ENCODE measurements at regions not wholly inside any gene's neighbourhood (a gene's known extent, or its start where the extent isn't known, plus 50 kb on each side); places are given as distances from the start of the nearest gene placed in this dataset.

GRCh38 chr7:149638566-149639320, 134.6 kb downstream of the ZNF467 start:
- H3K27me3 ChIP-seq (ENCODE audit: insufficient read depth) = peaks cover 42% of the 10 kb centered on the region; the same call in 1 of the 2 replicates
- no peak overlapping the region for H3K9ac ChIP-seq
- no peaks in the 10 kb centered on the region for H3K36me3 ChIP-seq (replicated peaks in 1 of 2; ENCODE audit: control insufficient read depth in 1 of 2, insufficient read depth in 2 of 2, low read length in 1 of 2)
- no peak overlapping the region for H3K27ac ChIP-seq (ENCODE audit: low read depth in 2 of 2, low read length in 1 of 2)
- no peak overlapping the region for H3K4me2 ChIP-seq
- 28% methylated on average over 5 of the region's 5 CpGs for WGBS (ENCODE audit: low lambda C conversion rate)
- no peaks in the 10 kb centered on the region for H3F3A ChIP-seq (replicated peaks; ENCODE audit: insufficient read depth)
- TF ChIP-seq GATA2 (CRISPR knock-in tag; IDR thresholded peaks at IDR 0.05) = no peak
- no peak for TF ChIP-seq POLR2AphosphoS5 (IDR thresholded peaks at IDR 0.05; ENCODE audit: low read depth, low read length)
- TF ChIP-seq SIN3A (IDR thresholded peaks at IDR 0.05; ENCODE audit: borderline replicate concordance, low read depth, low read length) = no peak
- no peak for TF ChIP-seq RAD21 (IDR thresholded peaks at IDR 0.05; ENCODE audit: low read length)
- TF ChIP-seq USF2 (IDR thresholded peaks at IDR 0.05; ENCODE audit: borderline replicate concordance, low read depth, low read length) = no peak
- no peak for TF ChIP-seq FOSL2 (IDR thresholded peaks at IDR 0.05; ENCODE audit: borderline replicate concordance, low read depth)
- no peak for TF ChIP-seq JUND (IDR thresholded peaks at IDR 0.05)
- TF ChIP-seq REST (IDR thresholded peaks at IDR 0.05; ENCODE audit: low read depth, low read length) = no peak
- no peak for TF ChIP-seq ELF1 (IDR thresholded peaks at IDR 0.05)
- TF ChIP-seq RXRA (IDR thresholded peaks at IDR 0.05; ENCODE audit: borderline replicate concordance, low read depth) = no peak
- TF ChIP-seq, protein P1, sequence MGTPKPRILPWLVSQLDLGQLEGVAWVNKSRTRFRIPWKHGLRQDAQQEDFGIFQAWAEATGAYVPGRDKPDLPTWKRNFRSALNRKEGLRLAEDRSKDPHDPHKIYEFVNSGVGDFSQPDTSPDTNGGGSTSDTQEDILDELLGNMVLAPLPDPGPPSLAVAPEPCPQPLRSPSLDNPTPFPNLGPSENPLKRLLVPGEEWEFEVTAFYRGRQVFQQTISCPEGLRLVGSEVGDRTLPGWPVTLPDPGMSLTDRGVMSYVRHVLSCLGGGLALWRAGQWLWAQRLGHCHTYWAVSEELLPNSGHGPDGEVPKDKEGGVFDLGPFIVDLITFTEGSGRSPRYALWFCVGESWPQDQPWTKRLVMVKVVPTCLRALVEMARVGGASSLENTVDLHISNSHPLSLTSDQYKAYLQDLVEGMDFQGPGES (IDR thresholded peaks at IDR 0.05; ENCODE audit: low read depth, low read length) = no peak
- TF ChIP-seq EZH2phosphoT487 (IDR thresholded peaks at IDR 0.05; ENCODE audit: borderline replicate concordance, low read depth) = no peak
- no peak for TF ChIP-seq RFX5 (IDR thresholded peaks at IDR 0.05; ENCODE audit: low read length)
- TF ChIP-seq, protein P2, sequence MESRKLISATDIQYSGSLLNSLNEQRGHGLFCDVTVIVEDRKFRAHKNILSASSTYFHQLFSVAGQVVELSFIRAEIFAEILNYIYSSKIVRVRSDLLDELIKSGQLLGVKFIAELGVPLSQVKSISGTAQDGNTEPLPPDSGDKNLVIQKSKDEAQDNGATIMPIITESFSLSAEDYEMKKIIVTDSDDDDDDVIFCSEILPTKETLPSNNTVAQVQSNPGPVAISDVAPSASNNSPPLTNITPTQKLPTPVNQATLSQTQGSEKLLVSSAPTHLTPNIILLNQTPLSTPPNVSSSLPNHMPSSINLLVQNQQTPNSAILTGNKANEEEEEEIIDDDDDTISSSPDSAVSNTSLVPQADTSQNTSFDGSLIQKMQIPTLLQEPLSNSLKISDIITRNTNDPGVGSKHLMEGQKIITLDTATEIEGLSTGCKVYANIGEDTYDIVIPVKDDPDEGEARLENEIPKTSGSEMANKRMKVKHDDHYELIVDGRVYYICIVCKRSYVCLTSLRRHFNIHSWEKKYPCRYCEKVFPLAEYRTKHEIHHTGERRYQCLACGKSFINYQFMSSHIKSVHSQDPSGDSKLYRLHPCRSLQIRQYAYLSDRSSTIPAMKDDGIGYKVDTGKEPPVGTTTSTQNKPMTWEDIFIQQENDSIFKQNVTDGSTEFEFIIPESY (IDR thresholded peaks at IDR 0.05; ENCODE audit: borderline replicate concordance, low read depth) = no peak
- TF ChIP-seq, protein P3, sequence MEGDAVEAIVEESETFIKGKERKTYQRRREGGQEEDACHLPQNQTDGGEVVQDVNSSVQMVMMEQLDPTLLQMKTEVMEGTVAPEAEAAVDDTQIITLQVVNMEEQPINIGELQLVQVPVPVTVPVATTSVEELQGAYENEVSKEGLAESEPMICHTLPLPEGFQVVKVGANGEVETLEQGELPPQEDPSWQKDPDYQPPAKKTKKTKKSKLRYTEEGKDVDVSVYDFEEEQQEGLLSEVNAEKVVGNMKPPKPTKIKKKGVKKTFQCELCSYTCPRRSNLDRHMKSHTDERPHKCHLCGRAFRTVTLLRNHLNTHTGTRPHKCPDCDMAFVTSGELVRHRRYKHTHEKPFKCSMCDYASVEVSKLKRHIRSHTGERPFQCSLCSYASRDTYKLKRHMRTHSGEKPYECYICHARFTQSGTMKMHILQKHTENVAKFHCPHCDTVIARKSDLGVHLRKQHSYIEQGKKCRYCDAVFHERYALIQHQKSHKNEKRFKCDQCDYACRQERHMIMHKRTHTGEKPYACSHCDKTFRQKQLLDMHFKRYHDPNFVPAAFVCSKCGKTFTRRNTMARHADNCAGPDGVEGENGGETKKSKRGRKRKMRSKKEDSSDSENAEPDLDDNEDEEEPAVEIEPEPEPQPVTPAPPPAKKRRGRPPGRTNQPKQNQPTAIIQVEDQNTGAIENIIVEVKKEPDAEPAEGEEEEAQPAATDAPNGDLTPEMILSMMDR (IDR thresholded peaks at IDR 0.05) = no peak
- CTCF ChIA-PET = interaction anchor here (1.0 to 1.2 kb wide), 3 partner anchors 12 to 104 kb away, joined by 3 to 4 read pairs (median 3); no protein-coding TSS in a partner anchor
- no peak overlapping the region for H3K4me3 ChIP-seq (ENCODE audit: low read depth in 2 of 2, low read length in 1 of 2)
- no peaks in the 10 kb centered on the region for H3K9me3 ChIP-seq
- H2AFZ ChIP-seq (ENCODE audit: low read depth) = no peak overlapping the region
- H3K4me1 ChIP-seq (ENCODE audit: control insufficient read depth in 1 of 2, insufficient read depth in 2 of 2, low read depth in 1 of 2, low read length in 1 of 2) = no peaks in the 10 kb centered on the region
- DNase-seq = no peak
- H4K20me1 ChIP-seq (ENCODE audit: insufficient read depth) = no peaks in the 10 kb centered on the region
- POLR2A ChIA-PET = interaction anchor here (0.5 kb wide), 1 partner anchor 434 kb away, joined by 3 read pairs; no protein-coding TSS in a partner anchor
- no peaks in the 10 kb centered on the region for H3K79me2 ChIP-seq (ENCODE audit: insufficient read depth)
- no peaks in the 10 kb centered on the region for H3K9me2 ChIP-seq
